ENCODE measurements at regions not wholly inside any gene's neighbourhood (a gene's known extent, or its start where the extent isn't known, plus 50 kb on each side); places are given as distances from the start of the nearest gene placed in this dataset.

DNA sequence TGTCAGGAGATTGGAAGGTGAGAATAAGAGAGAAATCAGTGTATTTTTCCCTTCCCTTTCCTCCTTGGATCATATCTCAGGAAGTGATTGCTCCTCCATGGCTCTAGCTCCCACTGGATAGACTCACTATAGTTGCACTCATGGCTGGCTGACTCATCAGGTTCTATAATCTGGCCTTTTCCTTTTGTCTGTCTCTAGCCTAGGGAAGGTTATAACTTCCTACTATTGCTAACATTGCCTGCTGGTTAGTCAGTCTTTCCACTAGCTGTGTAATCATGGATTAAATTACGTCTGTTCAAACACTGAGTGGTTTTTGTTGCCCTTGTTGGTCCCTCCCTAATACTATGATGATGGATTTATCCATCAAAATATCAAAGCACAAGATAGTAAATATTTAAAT is 195.5 kb upstream of the VEGFC start:
- no peak for DNase-seq

DNA sequence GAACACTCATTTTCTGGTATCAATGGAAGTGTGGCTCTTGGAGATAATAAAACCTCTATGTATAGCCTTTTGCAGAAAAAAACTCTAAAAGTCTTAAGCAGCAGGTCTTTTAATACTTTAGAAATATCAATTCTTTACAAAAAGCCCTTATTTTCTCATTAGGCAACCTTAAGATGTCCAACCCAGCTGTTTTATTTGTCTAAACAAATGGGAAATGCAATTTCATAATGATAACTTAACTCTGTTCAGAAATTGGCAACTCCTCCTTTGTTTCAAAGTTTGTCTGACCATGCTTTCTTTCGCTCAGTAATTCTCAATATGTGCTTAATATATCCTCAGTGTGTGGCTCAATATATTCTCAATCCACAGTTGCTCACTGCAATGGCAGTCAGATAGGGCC is 196.5 kb upstream of the VEGFC start:
- no peak for DNase-seq

DNA sequence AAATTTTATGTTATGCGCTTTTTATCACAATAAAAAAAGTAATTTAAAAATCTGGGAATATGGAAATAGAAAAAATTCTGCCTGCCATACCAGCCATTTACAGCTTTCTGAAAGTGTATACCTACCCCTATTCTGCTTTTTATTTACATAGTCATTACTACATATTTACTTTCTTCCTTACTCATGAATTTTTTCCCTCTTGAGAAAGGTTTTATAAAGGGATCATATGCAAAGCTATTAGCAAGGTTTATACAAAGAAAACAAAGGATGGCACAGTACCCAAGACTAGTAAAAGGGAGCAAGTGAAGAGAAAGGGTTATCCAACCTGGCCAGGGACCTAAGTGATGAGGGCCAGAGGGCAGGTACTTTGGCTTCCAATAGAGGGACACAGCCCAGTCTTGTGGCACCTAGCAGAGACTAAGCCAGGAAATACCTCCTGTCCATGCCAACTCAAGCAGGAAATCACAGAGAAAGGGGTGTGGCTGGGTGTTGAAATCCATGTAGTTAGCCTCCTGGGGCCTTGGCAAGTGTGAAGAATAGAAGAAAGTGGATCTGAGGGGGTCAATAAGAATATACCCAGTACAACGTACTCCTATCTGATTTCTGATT is 207.3 kb upstream of the VEGFC start:
- DNase-seq = no peak

DNA sequence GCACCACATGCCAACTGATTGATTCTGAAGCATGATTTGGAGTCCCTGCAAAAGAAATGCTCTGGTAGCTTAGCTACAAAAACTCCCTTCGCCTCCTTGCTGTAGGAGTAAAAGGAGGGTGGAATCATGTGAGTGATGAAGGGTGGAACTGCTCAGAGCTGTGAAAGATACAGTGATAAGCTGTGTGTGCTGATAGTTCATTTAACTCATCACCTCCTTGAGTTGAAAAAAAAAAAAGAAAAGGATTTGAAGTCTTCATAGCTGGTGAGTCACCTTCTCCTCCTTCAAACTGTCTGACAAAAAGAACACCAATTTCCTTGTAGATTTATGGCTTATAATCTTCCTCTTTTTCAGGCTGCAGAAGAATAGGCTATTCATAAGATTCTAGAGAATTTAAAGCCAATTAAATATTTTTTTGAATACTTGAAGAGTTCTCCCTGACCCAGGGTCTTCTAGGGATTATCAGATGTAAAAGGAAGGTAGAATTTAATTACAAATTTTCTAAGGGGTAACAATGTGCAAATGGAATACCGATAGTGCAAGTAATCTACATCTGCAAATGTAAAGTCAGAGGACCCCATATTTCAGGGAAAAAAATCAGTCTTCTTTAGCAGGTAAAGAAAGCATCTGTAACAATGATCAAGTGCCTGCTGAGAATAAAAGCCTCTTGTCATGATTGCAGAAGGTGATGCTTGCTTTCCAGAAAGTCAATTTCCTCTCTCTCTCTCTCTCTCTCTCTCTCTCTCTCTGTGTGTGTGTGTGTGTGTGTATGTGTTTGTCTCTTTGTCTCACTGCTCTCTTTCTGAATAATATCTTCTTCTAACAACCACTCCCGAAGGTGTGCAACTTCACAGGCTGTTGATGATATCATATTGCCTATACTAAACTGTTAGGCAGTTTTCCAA is 208.8 kb upstream of the VEGFC start:
- DNase-seq = no peak

DNA sequence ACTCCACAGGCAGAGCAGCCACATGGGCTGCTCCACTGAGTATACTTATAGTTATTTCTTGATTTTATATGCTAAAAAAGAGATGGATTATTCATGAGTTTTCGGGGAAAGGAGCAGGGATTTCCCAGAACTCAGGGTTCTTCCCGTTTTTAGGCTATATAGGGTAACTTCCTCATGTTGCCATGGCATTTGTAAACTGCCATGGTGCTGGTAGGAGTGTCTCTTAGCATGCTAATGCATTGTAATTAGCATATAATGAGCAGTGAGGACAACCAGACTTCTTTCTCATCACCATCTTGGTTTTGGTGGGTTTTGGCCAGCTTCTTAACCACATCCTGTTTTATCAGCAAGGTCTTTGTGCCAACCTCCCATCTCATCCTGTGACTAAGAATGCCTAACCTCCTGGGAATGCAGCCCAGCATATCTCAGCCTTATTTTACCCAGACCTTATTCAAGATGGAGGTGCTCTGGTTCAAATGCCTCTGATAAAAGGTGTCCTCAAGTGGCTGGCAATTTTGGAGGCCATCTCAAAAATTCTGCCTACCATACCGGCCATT is 213.0 kb upstream of the VEGFC start:
- DNase-seq = peak; percentile 2

DNA sequence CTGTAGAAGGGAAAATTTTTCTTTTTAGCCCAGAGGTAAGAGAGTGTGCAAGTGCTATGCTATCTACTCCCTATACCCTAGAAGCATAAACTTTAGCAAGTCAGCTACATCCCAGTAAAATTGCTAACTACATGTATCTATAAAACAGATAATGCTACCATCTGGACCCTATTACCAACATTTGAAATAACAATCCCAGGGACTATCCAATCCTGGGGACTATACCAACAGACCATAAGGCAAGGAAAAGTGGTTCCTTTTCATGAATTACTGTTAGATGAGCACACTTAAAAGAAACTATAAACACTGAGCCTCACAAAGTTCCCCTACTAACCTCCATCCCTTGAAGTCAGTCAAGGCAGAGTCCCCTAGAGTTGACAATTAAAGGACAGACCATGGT is 213.6 kb upstream of the VEGFC start:
- DNase-seq = no peak

DNA sequence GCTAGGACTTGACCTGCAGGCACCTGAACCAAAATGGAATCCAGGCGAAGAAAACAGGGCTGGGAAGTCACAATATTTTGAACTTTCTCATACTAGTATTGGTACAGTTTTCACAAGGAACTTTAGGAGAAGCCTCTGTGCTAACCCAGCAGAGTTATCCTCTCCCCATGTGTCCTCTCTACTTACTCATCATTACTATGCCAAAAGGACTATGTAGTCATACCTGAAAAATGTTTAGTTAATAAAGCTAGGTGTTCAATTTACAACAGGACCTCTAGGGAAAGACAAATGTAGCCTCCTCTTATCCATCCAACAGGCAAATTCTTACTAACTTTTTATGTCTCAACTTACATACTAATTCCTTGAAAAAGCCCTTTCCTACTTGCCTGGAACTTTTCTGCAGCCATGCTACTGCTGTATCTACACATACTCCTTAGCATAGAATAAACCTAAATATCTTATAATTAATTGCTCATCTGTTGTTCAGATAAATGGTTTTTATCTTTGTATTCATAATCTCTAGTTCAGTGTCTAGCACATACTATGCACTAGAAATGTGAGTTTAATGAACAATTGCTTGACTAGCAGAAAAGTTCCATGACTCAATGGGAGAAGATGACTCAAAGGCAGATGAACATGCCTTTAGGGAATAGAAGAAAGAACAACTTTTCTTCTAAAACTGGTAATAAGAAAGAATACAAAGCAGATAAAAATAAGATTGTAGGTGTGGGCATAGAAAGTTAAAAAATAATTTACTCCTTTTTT is 215.5 kb upstream of the VEGFC start:
- no peak for DNase-seq

DNA sequence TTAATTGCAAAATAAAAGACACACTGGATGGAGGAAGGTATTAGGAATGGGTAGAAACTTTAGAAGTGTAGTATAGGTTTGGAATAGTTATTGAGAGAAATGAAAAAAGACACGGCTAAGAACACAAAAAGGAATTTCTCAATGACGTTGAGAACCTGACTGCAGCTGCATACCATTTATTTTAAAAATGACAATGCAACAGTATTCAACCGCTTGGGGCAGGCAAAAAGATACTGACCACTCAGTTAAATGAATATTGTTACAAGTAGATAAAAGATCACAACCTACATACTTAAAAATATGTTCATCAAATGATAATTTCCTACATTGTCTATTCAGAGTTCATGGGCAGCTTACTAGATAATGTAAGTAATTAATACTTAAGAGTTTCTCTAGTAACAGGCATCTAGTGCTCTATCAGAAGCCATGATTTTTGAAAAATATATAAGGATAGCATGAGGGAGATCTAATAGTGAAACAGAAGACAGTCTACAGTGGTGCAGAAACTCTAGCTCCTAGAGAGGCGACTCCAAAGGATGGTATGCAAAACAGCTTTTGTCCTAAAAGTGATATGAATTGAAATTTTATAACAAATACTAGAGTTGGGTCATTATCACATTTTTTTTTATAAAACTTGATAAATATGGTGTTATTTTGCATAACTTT is 216.2 kb upstream of the VEGFC start:
- no peak for DNase-seq

DNA sequence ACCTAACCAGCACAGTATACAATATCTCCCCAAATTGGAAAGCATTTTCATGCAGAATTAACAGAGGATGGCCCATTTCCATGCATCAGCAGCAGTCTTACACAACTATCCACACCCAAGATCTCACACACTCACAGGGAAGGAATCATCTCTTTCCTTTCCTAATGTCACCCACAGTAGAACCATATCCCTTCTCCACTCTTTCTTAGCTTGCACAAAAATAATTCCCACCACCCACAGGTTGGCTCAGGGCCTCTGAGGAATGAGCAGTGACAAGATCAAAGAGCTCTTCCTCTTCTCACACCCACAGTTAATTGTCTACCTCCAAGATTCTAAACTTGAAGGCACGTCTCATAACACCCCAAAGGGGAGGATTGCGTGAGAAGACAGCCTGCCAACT is 217.7 kb upstream of the VEGFC start:
- no peak for DNase-seq

DNA sequence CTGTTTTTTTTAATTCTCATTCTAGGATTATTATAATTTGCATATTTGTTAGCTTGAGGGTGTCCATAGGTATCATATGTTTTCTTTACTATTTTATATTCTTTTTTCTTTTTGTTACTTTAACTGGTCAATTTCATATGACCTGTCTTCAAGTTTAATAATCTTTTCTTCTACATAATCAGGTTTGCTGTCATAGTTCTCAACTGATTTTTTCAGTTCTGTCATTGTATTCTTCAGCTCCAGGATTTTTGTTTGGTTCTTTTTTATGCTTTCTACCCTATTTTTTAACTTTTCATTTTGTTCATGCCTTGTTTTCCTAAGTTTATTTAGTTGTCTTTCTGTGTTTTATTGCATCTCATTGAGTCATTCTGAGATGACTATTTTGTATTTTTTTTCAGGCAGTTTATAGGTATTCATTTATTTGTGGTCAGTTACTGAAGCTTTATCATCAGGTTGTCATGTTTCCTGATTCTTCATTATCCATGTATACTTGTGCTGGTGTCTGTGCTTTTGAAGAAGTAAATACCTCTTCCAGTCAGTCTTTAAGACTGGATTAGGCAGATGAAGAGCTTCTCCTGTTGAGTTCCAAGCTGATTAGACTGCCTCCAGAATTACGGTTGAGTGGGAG is 220.3 kb upstream of the VEGFC start:
- no peak for DNase-seq

DNA sequence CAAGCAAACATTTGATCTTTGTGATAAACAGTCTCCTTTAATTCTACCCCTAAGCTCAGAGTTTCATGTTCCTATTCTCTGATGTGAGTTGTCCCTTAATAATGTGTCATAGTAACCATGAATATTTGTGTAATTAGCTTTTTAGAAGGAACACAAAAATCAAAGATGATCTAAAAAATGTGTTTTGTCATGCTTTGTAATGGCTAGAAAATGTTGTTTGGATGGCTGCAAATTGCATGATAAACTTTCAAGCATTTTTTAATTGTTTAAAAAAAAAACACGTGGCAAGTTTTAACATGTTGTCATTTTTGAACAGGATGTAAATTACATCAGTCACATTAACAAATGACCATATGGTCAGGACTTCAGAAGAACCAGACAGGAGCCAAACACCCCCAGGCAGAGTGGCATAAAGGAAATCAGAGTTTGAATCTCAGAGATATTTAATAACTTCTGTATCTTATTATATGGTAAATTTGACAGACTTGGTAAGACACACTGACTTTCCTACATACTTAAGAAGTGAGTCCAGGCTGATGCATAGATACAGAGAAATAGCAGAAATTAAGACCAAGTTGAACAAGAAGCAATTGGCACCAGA is 223.9 kb upstream of the VEGFC start:
- DNase-seq = no peak

DNA sequence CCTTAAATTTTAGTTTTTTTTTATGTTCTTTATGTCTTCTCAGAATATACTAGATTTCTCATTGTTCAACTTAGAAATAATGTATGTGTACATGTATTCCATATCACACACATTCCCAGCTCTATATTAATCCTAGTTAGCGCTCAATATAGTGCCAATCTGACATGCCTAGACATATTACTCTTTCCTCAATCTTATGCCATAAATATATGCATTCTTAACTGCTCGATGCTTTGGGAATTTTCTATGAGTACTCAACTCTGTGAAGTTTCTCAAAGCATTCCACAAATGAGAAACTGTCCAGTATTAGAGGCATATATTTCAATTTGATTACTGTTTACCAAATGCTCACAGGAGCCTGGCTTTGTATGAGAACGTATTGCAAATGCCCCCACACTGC is 231.2 kb upstream of the VEGFC start:
- no peak for DNase-seq

DNA sequence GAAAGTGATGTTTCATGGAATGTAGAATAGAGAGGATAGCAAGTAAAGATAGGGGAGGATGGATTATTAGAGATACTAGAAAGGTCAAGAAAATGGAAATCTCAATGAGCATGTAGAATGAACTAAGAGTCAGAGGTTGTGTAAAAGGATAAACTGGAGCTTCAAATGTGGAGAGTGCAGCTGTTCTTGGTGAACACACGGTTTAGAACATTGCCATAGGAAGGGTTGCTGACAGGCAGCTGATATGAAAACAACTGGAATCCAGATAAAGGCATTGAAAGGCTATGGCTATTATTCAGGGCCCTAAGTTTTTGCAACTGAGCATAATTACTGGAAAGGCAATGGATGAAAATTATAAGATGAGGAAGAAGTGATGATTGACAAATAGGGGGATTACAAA is 239.6 kb upstream of the VEGFC start:
- DNase-seq = no peak

DNA sequence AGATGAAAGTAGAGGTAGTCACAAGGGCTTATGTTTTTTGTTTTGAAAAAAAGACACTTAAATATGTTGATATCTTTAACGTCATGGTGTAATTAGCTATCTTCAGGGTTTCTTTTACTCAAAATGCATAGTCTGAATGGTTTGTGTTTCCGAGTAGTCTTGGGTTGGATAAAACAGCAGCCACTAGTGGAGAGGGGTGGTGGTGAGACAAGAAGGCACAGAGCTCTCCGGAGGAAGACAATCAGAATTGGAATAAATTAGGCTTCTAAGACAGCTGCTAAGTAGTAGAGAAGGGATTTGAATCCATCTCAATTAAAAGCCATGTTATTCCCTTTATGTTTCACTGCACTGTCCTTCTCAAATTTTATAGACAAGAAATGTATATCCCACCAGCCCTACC is 240.4 kb upstream of the VEGFC start:
- no peak for DNase-seq

DNA sequence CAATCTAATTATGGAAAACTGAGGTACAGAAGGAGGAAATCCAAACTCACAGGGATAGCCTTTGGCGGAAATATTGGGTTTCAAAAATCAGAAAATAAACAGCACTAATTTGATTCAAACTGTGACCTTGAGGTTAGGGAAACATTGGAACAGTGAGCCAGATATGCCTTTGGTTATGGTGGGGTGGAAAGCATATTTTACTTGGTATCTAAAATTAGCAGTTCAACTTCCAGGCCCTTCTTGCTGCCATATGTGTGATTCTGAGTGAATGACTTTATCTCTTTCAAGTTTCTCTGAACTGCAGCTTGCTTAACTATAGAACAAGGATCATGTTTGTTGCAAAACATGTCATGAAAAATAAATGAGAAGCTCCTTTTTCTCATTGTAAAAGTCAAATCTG is 240.9 kb upstream of the VEGFC start:
- DNase-seq = no peak

DNA sequence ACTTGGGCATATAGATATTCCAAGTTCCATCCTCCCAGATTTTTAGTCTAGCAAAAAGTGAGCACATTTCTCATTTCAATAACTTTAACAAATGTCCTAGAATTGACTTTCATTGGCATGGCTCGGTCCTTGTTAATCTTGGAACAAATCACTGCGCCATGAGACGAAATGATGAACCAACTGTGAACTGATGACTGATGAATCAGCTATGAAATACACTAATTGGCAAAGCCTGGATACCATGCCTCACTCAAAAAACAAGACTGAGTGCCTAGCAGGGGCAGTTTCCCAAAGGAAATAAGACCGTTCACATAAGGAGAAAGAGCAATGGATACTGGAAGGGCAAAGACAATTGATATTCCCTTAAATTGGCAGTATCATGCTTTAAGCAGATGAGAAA is 248.6 kb upstream of the VEGFC start:
- DNase-seq = no peak

DNA sequence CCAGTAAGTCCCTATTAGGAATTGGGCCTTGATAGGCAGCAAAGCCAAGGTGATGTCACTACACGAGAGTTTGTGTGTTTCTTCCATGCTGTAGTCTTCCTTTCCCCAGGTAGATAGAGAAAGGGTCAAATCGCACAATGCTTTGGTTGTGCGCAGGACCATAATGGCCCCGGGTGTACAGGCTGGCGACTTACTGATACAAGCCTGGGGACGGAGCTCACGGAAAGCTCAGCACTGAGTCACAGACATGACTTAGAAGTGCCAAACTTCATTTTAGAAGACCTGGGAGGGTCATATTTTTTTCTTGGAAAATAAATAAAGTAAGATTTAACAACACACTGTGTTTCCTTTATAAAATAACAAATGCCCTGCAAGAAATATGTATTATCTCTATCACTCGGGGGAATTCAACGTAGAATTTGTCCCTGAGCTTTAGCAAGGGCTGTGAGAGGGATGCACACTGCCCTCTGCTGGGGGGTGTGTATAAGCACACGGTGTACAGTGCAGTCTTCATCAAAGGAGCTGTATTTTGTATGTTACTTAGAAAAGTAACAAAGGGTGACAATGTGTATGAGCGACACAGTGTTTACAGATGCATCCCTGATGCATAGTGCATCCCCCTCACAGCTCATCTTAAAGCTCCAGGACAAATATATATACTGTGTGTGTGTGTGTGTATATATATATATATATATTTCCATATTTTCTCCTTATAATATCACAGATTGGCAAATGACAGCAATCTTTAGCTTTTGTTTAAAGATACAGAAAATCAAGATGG is 254.5 kb upstream of the VEGFC start:
- peak; percentile 75 for DNase-seq

DNA sequence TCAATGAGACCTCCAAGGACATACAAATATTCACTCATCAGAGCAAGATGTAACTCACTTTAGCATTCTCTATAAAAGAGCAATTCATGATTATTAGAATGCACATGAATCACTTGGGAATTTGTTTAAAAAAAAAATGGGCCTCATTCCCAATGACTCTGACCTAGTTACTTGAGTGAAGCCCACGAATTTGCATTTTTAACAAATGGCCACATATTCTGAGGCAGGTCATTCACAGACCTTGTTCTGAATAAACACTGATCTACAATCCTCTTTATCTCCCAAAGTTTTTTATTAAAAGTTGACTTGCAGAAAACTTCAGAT is 255.1 kb upstream of the VEGFC start:
- DNase-seq = no peak

DNA sequence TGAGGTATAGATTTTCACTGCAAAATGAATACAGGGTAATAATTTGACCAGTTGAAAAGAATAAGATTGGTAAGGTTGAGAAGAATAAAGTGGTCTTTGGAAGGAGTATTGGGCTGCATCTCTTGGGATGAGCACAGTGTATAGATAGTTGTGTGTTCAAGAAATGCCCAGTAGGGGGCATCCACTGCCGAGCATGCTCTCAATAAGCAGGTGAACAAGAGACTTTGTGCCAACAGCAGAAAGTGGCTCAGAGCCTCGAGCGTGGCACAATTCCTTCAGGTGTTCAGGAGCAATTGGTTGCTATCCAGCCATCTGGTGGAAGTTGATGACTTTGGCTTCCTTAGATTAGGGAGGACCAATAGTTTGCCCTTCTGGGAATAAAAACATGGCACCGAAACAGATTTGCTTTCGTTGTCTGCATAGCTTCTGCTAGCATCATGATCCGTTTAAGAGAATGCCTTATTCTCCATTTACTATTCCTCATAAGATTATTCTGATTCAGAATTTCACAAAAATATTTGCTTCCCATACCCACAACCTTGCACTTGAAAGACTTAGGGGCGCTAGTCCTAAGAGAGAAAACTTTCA is 258.1 kb upstream of the NEIL3 start:
- DNase-seq = peak; percentile 68

DNA sequence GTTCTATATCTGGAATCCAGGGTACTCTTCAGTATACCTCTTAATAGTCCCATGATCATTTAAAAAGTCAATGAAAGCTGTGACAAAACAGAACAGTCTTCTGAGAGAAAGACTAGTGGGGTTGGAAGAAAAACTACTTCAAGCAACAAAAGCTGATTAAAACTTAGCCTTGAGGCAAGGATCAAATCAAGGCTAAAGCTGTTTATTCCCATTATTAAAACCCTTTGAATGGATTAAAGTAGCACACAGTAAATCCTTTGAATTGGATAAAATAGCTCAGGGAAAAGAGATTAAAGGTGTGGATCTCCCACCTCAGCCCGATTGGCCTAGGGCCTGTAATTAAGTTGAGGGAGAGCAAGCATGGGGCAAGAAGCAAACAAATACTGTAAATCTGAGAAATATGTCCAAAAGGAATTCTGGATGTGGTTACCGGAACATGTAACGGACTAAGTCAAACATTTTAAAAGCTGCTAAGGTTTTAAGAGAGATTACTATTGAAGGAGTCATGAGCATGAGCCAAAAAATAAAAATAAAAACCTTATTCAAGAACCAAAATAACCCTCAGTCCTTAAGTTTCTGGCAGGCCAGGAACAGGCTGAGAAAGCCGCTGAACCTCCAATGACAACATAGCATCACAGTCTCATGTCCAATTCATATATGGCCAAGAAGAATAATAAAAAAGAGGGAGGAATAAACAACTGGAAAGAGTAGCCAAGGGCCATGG is 257.3 kb upstream of the NEIL3 start:
- DNase-seq = no peak

All from hematopoietic multipotent progenitor cell treated with erythropoietin and hydrocortisone succinate and interleukin-3 and kit ligand, for 6 days (in vitro differentiated cells).